MM.1S (cell line): ENCODE measurements at regions not wholly inside any gene's neighbourhood (a gene's known extent, or its start where the extent isn't known, plus 50 kb on each side); places are given as distances from the start of the nearest gene placed in this dataset.

ENCODE experiments used
- DNase-seq: peaks from one replicate; pipeline ENCODE4 v3.0.0-alpha.2; 2015
- H2AFZ ChIP-seq: fragments of 300-600 bp; sonication (generic); 2 replicates; pipeline ENCODE4 v1.6.0; 2016; ENCODE audit warnings: antibody characterized with exemption, low read length
- H3F3A ChIP-seq: fragments of 300-600 bp; sonication (generic); 2 replicates; pipeline ENCODE4 v1.6.1; 2016; ENCODE audit warnings: mild to moderate bottlenecking, antibody characterized with exemption, low read length, moderate library complexity, mixed read lengths; ENCODE audit not compliant: insufficient read depth
- H3K27ac ChIP-seq: fragments of 300-600 bp; sonication (generic); 2 replicates; pipeline ENCODE4 v1.5.1; 2016; ENCODE audit warnings: mild to moderate bottlenecking, low read length
- H3K27me3 ChIP-seq: fragments of 300-600 bp; sonication (generic); replicated peaks from 2 replicates; pipeline ENCODE4 v1.6.0; 2016; ENCODE audit warnings: low read length; ENCODE audit not compliant: insufficient read depth
- H3K36me3 ChIP-seq: fragments of 300-600 bp; sonication (generic); replicated peaks from 2 replicates; pipeline ENCODE4 v1.6.1; 2016; ENCODE audit warnings: mild to moderate bottlenecking, low read length, mixed read lengths; ENCODE audit not compliant: insufficient read depth
- H3K4me1 ChIP-seq: fragments of 300-600 bp; sonication (generic); 2 replicates; pipeline ENCODE4 v1.6.1; 2016; ENCODE audit warnings: low read length, mixed read lengths
- H3K4me2 ChIP-seq: fragments of 300-600 bp; sonication (generic); 2 replicates; pipeline ENCODE4 v1.6.0; 2016; ENCODE audit warnings: low read depth, low read length
- H3K4me3 ChIP-seq: fragments of 300-600 bp; sonication (generic); 2 replicates; pipeline ENCODE4 v1.5.1; 2016; ENCODE audit warnings: low read length, mixed read lengths
- H3K79me2 ChIP-seq: fragments of 300-600 bp; sonication (generic); 2 replicates; pipeline ENCODE4 v1.6.1; 2016; ENCODE audit warnings: mixed run types, low read length, mixed read lengths
- H3K9ac ChIP-seq: fragments of 300-600 bp; sonication (generic); 2 replicates; pipeline ENCODE4 v1.6.1; 2016; ENCODE audit warnings: low read length, mixed read lengths
- H3K9me2 ChIP-seq: fragments of 300-600 bp; sonication (generic); replicated peaks from 2 replicates; pipeline ENCODE4 v1.6.1; 2016; ENCODE audit warnings: mild to moderate bottlenecking, low read length, mixed read lengths; ENCODE audit not compliant: insufficient read depth
- H3K9me3 ChIP-seq: fragments of 300-600 bp; sonication (generic); replicated peaks from 2 replicates; pipeline ENCODE4 v1.6.1; 2016; ENCODE audit warnings: mild to moderate bottlenecking, low read length, mixed read lengths; ENCODE audit not compliant: insufficient read depth
- H4K20me1 ChIP-seq: fragments of 300-600 bp; sonication (generic); 2 replicates; pipeline ENCODE4 v1.6.1; 2016; ENCODE audit warnings: mild to moderate bottlenecking, low read length, moderate library complexity, mixed read lengths; ENCODE audit not compliant: insufficient read depth
- EZH2 ChIP-seq: fragments of 300-600 bp; sonication (generic); optimal IDR thresholded peaks from 2 replicates; pipeline ENCODE3; 2017; ENCODE audit warnings: low read depth, mild to moderate bottlenecking, antibody characterized with exemption, low read length, mixed read lengths
- EZH2phosphoT487 ChIP-seq: fragments of 300-600 bp; sonication (generic); IDR thresholded peaks from 2 replicates; pipeline ENCODE4 v1.6.1; 2018; ENCODE audit warnings: antibody characterized with exemption, low read length
- TF ChIP-seq, protein P1 (sequence below): fragments of 300-600 bp; sonication (generic); IDR thresholded peaks from 2 replicates; pipeline ENCODE4 v1.5.1; 2016; ENCODE audit warnings: antibody characterized with exemption, low read length, mixed read lengths

GRCh38 chr2:176493226-176493825 lies 224.1 kb downstream of the MTX2 start:
- Histone ChIP-seq H3K27ac (no peak overlapping the region), H2AFZ (no peak overlapping the region), H3F3A (peaks cover 14% of the 10 kb centered on the region), H3K4me3 (no peak overlapping the region), H3K27me3 (no peaks in the 10 kb centered on the region), H3K9me2 (no peaks in the 10 kb centered on the region), H3K36me3 (no peaks in the 10 kb centered on the region), H3K9me3 (no peaks in the 10 kb centered on the region), H3K79me2 (no peaks in the 10 kb centered on the region), H3K9ac (no peak overlapping the region), H3K4me1 (peaks cover 12% of the 10 kb centered on the region), H3K4me2 (no peak overlapping the region), H4K20me1 (no peaks in the 10 kb centered on the region)
- no peak for DNase-seq
- no peak for TF ChIP-seq EZH2phosphoT487
- TF ChIP-seq, protein P1, sequence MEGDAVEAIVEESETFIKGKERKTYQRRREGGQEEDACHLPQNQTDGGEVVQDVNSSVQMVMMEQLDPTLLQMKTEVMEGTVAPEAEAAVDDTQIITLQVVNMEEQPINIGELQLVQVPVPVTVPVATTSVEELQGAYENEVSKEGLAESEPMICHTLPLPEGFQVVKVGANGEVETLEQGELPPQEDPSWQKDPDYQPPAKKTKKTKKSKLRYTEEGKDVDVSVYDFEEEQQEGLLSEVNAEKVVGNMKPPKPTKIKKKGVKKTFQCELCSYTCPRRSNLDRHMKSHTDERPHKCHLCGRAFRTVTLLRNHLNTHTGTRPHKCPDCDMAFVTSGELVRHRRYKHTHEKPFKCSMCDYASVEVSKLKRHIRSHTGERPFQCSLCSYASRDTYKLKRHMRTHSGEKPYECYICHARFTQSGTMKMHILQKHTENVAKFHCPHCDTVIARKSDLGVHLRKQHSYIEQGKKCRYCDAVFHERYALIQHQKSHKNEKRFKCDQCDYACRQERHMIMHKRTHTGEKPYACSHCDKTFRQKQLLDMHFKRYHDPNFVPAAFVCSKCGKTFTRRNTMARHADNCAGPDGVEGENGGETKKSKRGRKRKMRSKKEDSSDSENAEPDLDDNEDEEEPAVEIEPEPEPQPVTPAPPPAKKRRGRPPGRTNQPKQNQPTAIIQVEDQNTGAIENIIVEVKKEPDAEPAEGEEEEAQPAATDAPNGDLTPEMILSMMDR = no peak
- no peak for TF ChIP-seq EZH2

- Histone ChIP-seq H3K27ac (no peak overlapping the region), H4K20me1 (no peaks in the 10 kb centered on the region), H3K4me3 (no peak overlapping the region), H2AFZ (no peak overlapping the region), H3F3A (peaks cover 14% of the 10 kb centered on the region), H3K4me1 (peaks cover 12% of the 10 kb centered on the region), H3K27me3 (no peaks in the 10 kb centered on the region), H3K9me3 (no peaks in the 10 kb centered on the region), H3K4me2 (no peak overlapping the region), H3K9ac (no peak overlapping the region), H3K79me2 (no peaks in the 10 kb centered on the region), H3K9me2 (no peaks in the 10 kb centered on the region), H3K36me3 (no peaks in the 10 kb centered on the region)
- DNase-seq = no peak
- TF ChIP-seq, protein P1 = no peak
- TF ChIP-seq EZH2 = no peak
- no peak for TF ChIP-seq EZH2phosphoT487
Measured at GRCh38 chr2:176493909-176494308, 224.7 kb downstream of the MTX2 start.

- H3K9me3 ChIP-seq = no peaks in the 10 kb centered on the region
- H3K27me3 ChIP-seq = no peaks in the 10 kb centered on the region
- H3F3A ChIP-seq = peaks cover 14% of the 10 kb centered on the region
- no peak overlapping the region for H3K9ac ChIP-seq
- TF ChIP-seq EZH2 (no peak), EZH2phosphoT487 (no peak)
- TF ChIP-seq, protein P1 = no peak
- no peaks in the 10 kb centered on the region for H3K36me3 ChIP-seq
- no peaks in the 10 kb centered on the region for H4K20me1 ChIP-seq
- H3K9me2 ChIP-seq = no peaks in the 10 kb centered on the region
- no peak for DNase-seq
- no peaks in the 10 kb centered on the region for H3K79me2 ChIP-seq
- peaks cover 12% of the 10 kb centered on the region for H3K4me1 ChIP-seq
- H3K4me2 ChIP-seq = no peak overlapping the region
- H3K27ac ChIP-seq = no peak overlapping the region
- H3K4me3 ChIP-seq = no peak overlapping the region
- H2AFZ ChIP-seq = no peak overlapping the region
Measured at GRCh38 chr2:176494949-176495353, 225.7 kb downstream of the MTX2 start.
